Loucy (cell line): ENCODE measurements at regions not wholly inside any gene's neighbourhood (a gene's known extent, or its start where the extent isn't known, plus 50 kb on each side); places are given as distances from the start of the nearest gene placed in this dataset.

Source experiments
- H2AFZ ChIP-seq: fragments of 200-600 bp; sonication (generic); 2 replicates; pipeline ENCODE4 v1.6.0; 2016; ENCODE audit warnings: antibody characterized with exemption, mild to moderate bottlenecking, low read length, moderate library complexity
- H3F3A ChIP-seq: fragments of 200-600 bp; 2 replicates; pipeline ENCODE4 v1.6.0; 2016; ENCODE audit warnings: antibody characterized with exemption, low read depth, mild to moderate bottlenecking
- H3K27me3 ChIP-seq: fragments of 200-600 bp; sonication (generic); 2 replicates; pipeline ENCODE4 v1.6.1; 2014; ENCODE audit warnings: low read length, mild to moderate bottlenecking; ENCODE audit not compliant: insufficient read depth, poor library complexity, severe bottlenecking
- H3K36me3 ChIP-seq: fragments of 200-600 bp; sonication (generic); 2 replicates; pipeline ENCODE4 v1.6.1; 2016; ENCODE audit warnings: low read length; ENCODE audit not compliant: insufficient read depth
- H3K4me1 ChIP-seq: fragments of 200-600 bp; sonication (generic); 2 replicates; pipeline ENCODE4 v1.5.1; 2014; ENCODE audit warnings: low read length, mild to moderate bottlenecking; ENCODE audit not compliant: insufficient read depth, poor library complexity, severe bottlenecking
- H3K4me2 ChIP-seq: fragments of 200-600 bp; sonication (generic); 2 replicates; pipeline ENCODE4 v1.6.0; 2014; ENCODE audit warnings: antibody characterized with exemption, low read length, low read depth, mild to moderate bottlenecking; ENCODE audit not compliant: poor library complexity, severe bottlenecking
- H3K4me3 ChIP-seq: fragments of 200-600 bp; sonication (generic); 2 replicates; pipeline ENCODE4 v1.5.1; 2014; ENCODE audit warnings: low read length, mild to moderate bottlenecking, mixed read lengths; ENCODE audit not compliant: poor library complexity, severe bottlenecking
- H3K79me2 ChIP-seq: fragments of 200-600 bp; sonication (generic); 2 replicates; pipeline ENCODE4 v1.6.1; 2014; ENCODE audit warnings: low read length; ENCODE audit not compliant: insufficient read depth
- H3K9ac ChIP-seq: fragments of 200-600 bp; sonication (generic); 2 replicates; pipeline ENCODE4 v1.6.0; 2014; ENCODE audit warnings: mild to moderate bottlenecking, low read depth, low read length, moderate library complexity; ENCODE audit not compliant: poor library complexity, severe bottlenecking
- H3K9me2 ChIP-seq: fragments of 200-600 bp; sonication (generic); replicated peaks from 2 replicates; pipeline ENCODE4 v1.6.1; 2016; ENCODE audit warnings: low read depth, low read length, mixed read lengths
- H3K9me3 ChIP-seq: fragments of 200-600 bp; sonication (generic); 2 replicates; pipeline ENCODE4 v1.6.1; 2014; ENCODE audit warnings: mild to moderate bottlenecking, antibody characterized with exemption, low read length, low read depth; ENCODE audit not compliant: insufficient read depth
- H4K20me1 ChIP-seq: fragments of 200-600 bp; sonication (generic); 2 replicates; pipeline ENCODE4 v1.6.0; 2014; ENCODE audit warnings: antibody characterized with exemption, low read length, mild to moderate bottlenecking; ENCODE audit not compliant: insufficient read depth, poor library complexity, severe bottlenecking
- CTCF ChIP-seq: fragments of 200-600 bp; sonication (generic); conservative IDR thresholded peaks from 2 replicates; pipeline ENCODE4 v1.5.1; 2014; ENCODE audit warnings: mild to moderate bottlenecking, antibody characterized with exemption, low read length
- EZH2phosphoT487 ChIP-seq: fragments of 200-600 bp; IDR thresholded peaks from 2 replicates; pipeline ENCODE4 v1.6.1; 2018; ENCODE audit warnings: antibody characterized with exemption, mild to moderate bottlenecking, moderate library complexity, borderline replicate concordance

- Histone ChIP-seq H3K9me3 (no peaks in the 10 kb centered on the region), H3K27me3 (no peaks in the 10 kb centered on the region), H3K4me2 (no peak overlapping the region), H4K20me1 (no peaks in the 10 kb centered on the region), H3K9me2 (no peaks in the 10 kb centered on the region), H3K4me1 (no peaks in the 10 kb centered on the region), H3K79me2 (no peaks in the 10 kb centered on the region), H2AFZ (no peak overlapping the region), H3K9ac (no peak overlapping the region), H3F3A (no peaks in the 10 kb centered on the region), H3K4me3 (no peak overlapping the region), H3K36me3 (no peaks in the 10 kb centered on the region)
- TF ChIP-seq EZH2phosphoT487 (no peak), CTCF (no peak)
Measured at GRCh38 chr16:5619304-5619703, 521.7 kb upstream of the EEF2KMT start.

GRCh38 chr16:5616841-5617240, 519.2 kb upstream of the EEF2KMT start:
- no peak overlapping the region for H3K9ac ChIP-seq
- no peaks in the 10 kb centered on the region for H3K36me3 ChIP-seq
- no peaks in the 10 kb centered on the region for H3K79me2 ChIP-seq
- H3K9me3 ChIP-seq: no peaks in the 10 kb centered on the region
- H3F3A ChIP-seq: no peaks in the 10 kb centered on the region
- no peak overlapping the region for H3K4me2 ChIP-seq
- H3K27me3 ChIP-seq: no peaks in the 10 kb centered on the region
- H3K4me3 ChIP-seq: no peak overlapping the region
- no peaks in the 10 kb centered on the region for H4K20me1 ChIP-seq
- TF ChIP-seq EZH2phosphoT487 (no peak), CTCF (no peak)
- H3K4me1 ChIP-seq: no peaks in the 10 kb centered on the region
- H2AFZ ChIP-seq: no peak overlapping the region
- no peaks in the 10 kb centered on the region for H3K9me2 ChIP-seq

- no peaks in the 10 kb centered on the region for H3K79me2 ChIP-seq
- no peak overlapping the region for H3K4me3 ChIP-seq
- no peaks in the 10 kb centered on the region for H3K36me3 ChIP-seq
- H3K4me1 ChIP-seq: no peaks in the 10 kb centered on the region
- no peaks in the 10 kb centered on the region for H3K9me3 ChIP-seq
- H3K9ac ChIP-seq: no peak overlapping the region
- no peaks in the 10 kb centered on the region for H3F3A ChIP-seq
- H3K4me2 ChIP-seq: no peak overlapping the region
- no peak overlapping the region for H2AFZ ChIP-seq
- H3K27me3 ChIP-seq: no peaks in the 10 kb centered on the region
- H3K9me2 ChIP-seq: no peaks in the 10 kb centered on the region
- no peaks in the 10 kb centered on the region for H4K20me1 ChIP-seq
- TF ChIP-seq CTCF: no peak; the same call in 1 of the 2 replicates
- no peak for TF ChIP-seq EZH2phosphoT487
Measured at GRCh38 chr16:5615868-5616642, 518.5 kb upstream of the EEF2KMT start.
